ENCODE measurements at regions not wholly inside any gene's neighbourhood (a gene's known extent, or its start where the extent isn't known, plus 50 kb on each side); places are given as distances from the start of the nearest gene placed in this dataset.

DNA sequence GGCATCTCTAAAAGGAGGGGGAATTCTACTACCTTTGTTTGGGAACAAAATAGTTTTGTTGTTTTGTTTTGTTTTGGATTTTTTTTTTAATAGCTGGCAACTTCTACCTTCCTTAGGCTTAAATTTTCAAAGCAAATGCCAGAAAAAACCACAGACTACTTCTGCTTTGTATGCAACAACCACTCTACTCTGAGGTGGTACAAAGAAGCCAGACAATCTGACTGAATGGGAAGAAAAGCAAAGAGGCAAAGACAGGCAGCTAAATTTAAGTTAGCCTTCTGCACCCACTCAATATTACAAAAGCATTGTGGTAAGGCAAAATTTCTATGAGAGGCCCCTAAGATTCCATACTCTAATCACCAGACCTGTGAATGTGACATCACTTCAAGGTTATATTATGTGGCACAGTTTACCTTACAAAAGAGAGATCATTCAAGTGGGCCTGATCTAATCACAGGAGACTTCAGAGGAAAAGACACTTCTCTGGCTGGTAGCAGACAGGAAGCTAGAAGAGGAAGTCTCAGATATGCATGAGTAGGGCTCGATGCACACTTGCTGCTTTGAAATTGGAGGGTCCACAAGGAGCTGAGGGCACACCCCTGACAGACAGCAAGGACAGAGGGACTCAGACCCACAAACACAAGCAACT, 566.6 kb downstream of the RPS29 start:
- TF ChIP-seq, protein P1, sequence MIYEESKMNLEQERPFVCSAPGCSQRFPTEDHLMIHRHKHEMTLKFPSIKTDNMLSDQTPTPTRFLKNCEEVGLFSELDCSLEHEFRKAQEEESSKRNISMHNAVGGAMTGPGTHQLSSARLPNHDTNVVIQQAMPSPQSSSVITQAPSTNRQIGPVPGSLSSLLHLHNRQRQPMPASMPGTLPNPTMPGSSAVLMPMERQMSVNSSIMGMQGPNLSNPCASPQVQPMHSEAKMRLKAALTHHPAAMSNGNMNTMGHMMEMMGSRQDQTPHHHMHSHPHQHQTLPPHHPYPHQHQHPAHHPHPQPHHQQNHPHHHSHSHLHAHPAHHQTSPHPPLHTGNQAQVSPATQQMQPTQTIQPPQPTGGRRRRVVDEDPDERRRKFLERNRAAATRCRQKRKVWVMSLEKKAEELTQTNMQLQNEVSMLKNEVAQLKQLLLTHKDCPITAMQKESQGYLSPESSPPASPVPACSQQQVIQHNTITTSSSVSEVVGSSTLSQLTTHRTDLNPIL (CRISPR knock-in tag; IDR thresholded peaks at IDR 0.05; ENCODE audit: low read depth), result no peak
- TF ChIP-seq ZFP3 (CRISPR knock-in tag; IDR thresholded peaks at IDR 0.05) (no peak), ZC3H10 (CRISPR knock-in tag; IDR thresholded peaks at IDR 0.05) (no peak), BACH2 (CRISPR knock-in tag; IDR thresholded peaks at IDR 0.05; ENCODE audit: borderline replicate concordance) (no peak), TCF4 (CRISPR knock-in tag; IDR thresholded peaks at IDR 0.05; ENCODE audit: borderline replicate concordance) (no peak), ISL1 (CRISPR knock-in tag; IDR thresholded peaks at IDR 0.05) (no peak), PPARA (CRISPR knock-in tag; IDR thresholded peaks at IDR 0.05; ENCODE audit: borderline replicate concordance) (no peak), TOX (CRISPR knock-in tag; IDR thresholded peaks at IDR 0.05; ENCODE audit: borderline replicate concordance) (no peak), ZNF70 (CRISPR knock-in tag; IDR thresholded peaks at IDR 0.05) (no peak), ARNTL (CRISPR knock-in tag; IDR thresholded peaks at IDR 0.05; ENCODE audit: borderline replicate concordance, low read depth) (no peak), CSDC2 (CRISPR knock-in tag; IDR thresholded peaks at IDR 0.05) (no peak), RARB (CRISPR knock-in tag; IDR thresholded peaks at IDR 0.05) (no peak), SNAI2 (CRISPR knock-in tag; IDR thresholded peaks at IDR 0.05) (no peak)
- TF ChIP-seq, protein P2, sequence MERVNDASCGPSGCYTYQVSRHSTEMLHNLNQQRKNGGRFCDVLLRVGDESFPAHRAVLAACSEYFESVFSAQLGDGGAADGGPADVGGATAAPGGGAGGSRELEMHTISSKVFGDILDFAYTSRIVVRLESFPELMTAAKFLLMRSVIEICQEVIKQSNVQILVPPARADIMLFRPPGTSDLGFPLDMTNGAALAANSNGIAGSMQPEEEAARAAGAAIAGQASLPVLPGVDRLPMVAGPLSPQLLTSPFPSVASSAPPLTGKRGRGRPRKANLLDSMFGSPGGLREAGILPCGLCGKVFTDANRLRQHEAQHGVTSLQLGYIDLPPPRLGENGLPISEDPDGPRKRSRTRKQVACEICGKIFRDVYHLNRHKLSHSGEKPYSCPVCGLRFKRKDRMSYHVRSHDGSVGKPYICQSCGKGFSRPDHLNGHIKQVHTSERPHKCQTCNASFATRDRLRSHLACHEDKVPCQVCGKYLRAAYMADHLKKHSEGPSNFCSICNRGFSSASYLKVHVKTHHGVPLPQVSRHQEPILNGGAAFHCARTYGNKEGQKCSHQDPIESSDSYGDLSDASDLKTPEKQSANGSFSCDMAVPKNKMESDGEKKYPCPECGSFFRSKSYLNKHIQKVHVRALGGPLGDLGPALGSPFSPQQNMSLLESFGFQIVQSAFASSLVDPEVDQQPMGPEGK (CRISPR knock-in tag; IDR thresholded peaks at IDR 0.05; ENCODE audit: borderline replicate concordance), result no peak

Data from SK-N-SH treated with all-trans-retinoic acid at 6 μM for 48 hours (cell line).